ENCODE measurements at regions not wholly inside any gene's neighbourhood (a gene's known extent, or its start where the extent isn't known, plus 50 kb on each side); places are given as distances from the start of the nearest gene placed in this dataset.

GRCh38 chr4:126956184-126956897, 676.4 kb upstream of the INTU start:
- TF ChIP-seq CTCF (IDR thresholded peaks at IDR 0.05), result no peak
- 93 to 95% (median 94%) methylated on average over 28 of the region's 28 CpGs for WGBS, 3 donors
- Histone ChIP-seq H3K36me3 (ENCODE audit: insufficient read depth in 1 of 2, low read depth in 1 of 2) (no peaks in the 10 kb centered on the region), H3K27me3 (ENCODE audit: insufficient read depth in 3 of 3, low read length in 2 of 3) (no peaks in the 10 kb centered on the region), H3K27ac (no peak overlapping the region), H3K9me3 (no peaks in the 10 kb centered on the region), H3K4me3 (no peak overlapping the region), H3K4me1 (no peaks in the 10 kb centered on the region)
- DNase-seq (no peak), ATAC-seq (no peak)
- intact Hi-C loops (cut with DNase I), result no loop called here

- intact Hi-C loops (cut with DNase I), result no loop called here
Observed at GRCh38 chr4:126957556-126957955, 675.2 kb upstream of the INTU start.

GRCh38 chr4:126957987-126958386, 674.8 kb upstream of the INTU start:
- WGBS, 3 donors, result 78 to 88% (median 85%) methylated on average over 1 of the region's 1 CpG
- no peaks in the 10 kb centered on the region for H3K9me3 ChIP-seq
- H3K27me3 ChIP-seq (ENCODE audit: insufficient read depth in 3 of 3, low read length in 2 of 3), result no peaks in the 10 kb centered on the region
- intact Hi-C loops (cut with DNase I), result no loop called here
- H3K4me1 ChIP-seq, result no peaks in the 10 kb centered on the region
- no peak overlapping the region for H3K27ac ChIP-seq
- ATAC-seq (no peak), DNase-seq (no peak)
- no peak overlapping the region for H3K4me3 ChIP-seq
- TF ChIP-seq CTCF (IDR thresholded peaks at IDR 0.05), result no peak
- H3K36me3 ChIP-seq (ENCODE audit: insufficient read depth in 1 of 2, low read depth in 1 of 2), result no peaks in the 10 kb centered on the region

More at GRCh38 chr4:126957556-126957955, 675.2 kb upstream of the INTU start:
- DNase-seq (no peak), ATAC-seq (no peak)
- Histone ChIP-seq H3K27me3 (ENCODE audit: insufficient read depth in 3 of 3, low read length in 2 of 3) (no peaks in the 10 kb centered on the region), H3K36me3 (ENCODE audit: insufficient read depth in 1 of 2, low read depth in 1 of 2) (no peaks in the 10 kb centered on the region), H3K9me3 (no peaks in the 10 kb centered on the region), H3K27ac (no peak overlapping the region), H3K4me3 (no peak overlapping the region), H3K4me1 (no peaks in the 10 kb centered on the region)
- TF ChIP-seq CTCF (IDR thresholded peaks at IDR 0.05), result no peak
- WGBS, 3 donors, result 44 to 63% (median 52%) methylated on average over 1 of the region's 1 CpG

- DNase-seq, result no peak
- Histone ChIP-seq H3K36me3 (ENCODE audit: insufficient read depth in 1 of 2, low read depth in 1 of 2) (no peaks in the 10 kb centered on the region), H3K4me1 (no peaks in the 10 kb centered on the region), H3K4me3 (no peak overlapping the region), H3K9me3 (no peaks in the 10 kb centered on the region), H3K27ac (no peak overlapping the region), H3K27me3 (ENCODE audit: insufficient read depth in 3 of 3, low read length in 2 of 3) (no peaks in the 10 kb centered on the region)
- ATAC-seq, result no peak
- intact Hi-C loops (cut with DNase I), result no loop called here
- TF ChIP-seq CTCF (IDR thresholded peaks at IDR 0.05), result no peak
Observed at GRCh38 chr4:126958482-126958881, 674.3 kb upstream of the INTU start.

Measured in psoas muscle (tissue), 7 donors.